Body of pancreas (tissue), 4 donors: ENCODE measurements at regions not wholly inside any gene's neighbourhood (a gene's known extent, or its start where the extent isn't known, plus 50 kb on each side); places are given as distances from the start of the nearest gene placed in this dataset.

ENCODE experiments used
- POLR2A ChIP-seq, 3 donors: fragments of 450-650 bp; IDR thresholded peaks; one replicate each; pipeline ENCODE4 v1.6.1; 2016; ENCODE audit warnings: antibody characterized with exemption in 3 of 3, mild to moderate bottlenecking in 2 of 3
- TF ChIP-seq, protein P1 (sequence below), 7 experiments: fragments of 450-650 bp in 4 of 7; fragments of 200-600 bp in 3 of 7; sonication (generic) in 3 of 7; IDR thresholded peaks; one replicate each; pipeline ENCODE4 v1.5.1; 2016 to 2019; ENCODE audit warnings: antibody characterized with exemption in 7 of 7

DNA sequence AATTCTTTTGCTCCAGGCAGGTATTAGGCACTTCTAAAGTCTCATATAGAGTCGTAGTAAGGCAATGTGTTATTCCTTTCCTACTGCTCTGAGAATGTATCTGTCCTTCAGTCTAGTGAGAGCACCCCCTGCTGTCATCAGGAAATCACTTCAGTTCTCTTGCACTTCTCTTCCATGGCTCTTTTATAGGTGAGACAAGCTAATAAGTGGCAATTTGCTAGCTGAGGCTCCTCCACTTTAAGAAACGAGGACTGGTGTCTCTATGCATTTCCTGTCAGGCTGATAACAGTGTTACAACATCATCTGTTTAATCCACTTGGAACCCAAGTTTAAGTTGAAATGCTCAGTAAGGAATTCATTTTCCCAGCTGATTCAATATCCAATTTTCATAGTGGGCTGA is 350.6 kb downstream of the TFEC start:
- no peak for TF ChIP-seq POLR2A (IDR thresholded peaks at IDR 0.05)
- TF ChIP-seq, protein P1, sequence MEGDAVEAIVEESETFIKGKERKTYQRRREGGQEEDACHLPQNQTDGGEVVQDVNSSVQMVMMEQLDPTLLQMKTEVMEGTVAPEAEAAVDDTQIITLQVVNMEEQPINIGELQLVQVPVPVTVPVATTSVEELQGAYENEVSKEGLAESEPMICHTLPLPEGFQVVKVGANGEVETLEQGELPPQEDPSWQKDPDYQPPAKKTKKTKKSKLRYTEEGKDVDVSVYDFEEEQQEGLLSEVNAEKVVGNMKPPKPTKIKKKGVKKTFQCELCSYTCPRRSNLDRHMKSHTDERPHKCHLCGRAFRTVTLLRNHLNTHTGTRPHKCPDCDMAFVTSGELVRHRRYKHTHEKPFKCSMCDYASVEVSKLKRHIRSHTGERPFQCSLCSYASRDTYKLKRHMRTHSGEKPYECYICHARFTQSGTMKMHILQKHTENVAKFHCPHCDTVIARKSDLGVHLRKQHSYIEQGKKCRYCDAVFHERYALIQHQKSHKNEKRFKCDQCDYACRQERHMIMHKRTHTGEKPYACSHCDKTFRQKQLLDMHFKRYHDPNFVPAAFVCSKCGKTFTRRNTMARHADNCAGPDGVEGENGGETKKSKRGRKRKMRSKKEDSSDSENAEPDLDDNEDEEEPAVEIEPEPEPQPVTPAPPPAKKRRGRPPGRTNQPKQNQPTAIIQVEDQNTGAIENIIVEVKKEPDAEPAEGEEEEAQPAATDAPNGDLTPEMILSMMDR (IDR thresholded peaks at IDR 0.05) = peak; percentile 20 to 62 (median 42)
